GM12875 (cell line): ENCODE measurements at regions not wholly inside any gene's neighbourhood (a gene's known extent, or its start where the extent isn't known, plus 50 kb on each side); places are given as distances from the start of the nearest gene placed in this dataset.
"Not testable (repeated sequence)": the region's sequence is repeated elsewhere in the genome, so short reads cannot be mapped to it uniquely, and the experiment has no call there.

ENCODE experiments used
- H3K4me3 ChIP-seq: one replicate; pipeline ENCODE4 v1.5.1; 2011; ENCODE audit warnings: low read depth, low read length, control low read depth
- CTCF ChIP-seq: IDR thresholded peaks from 2 replicates; pipeline ENCODE4 v1.5.1; 2011; ENCODE audit warnings: low read depth, mild to moderate bottlenecking, control low read depth, inconsistent platforms, low read length, moderate library complexity, borderline replicate concordance; ENCODE audit not compliant: insufficient read depth

DNA sequence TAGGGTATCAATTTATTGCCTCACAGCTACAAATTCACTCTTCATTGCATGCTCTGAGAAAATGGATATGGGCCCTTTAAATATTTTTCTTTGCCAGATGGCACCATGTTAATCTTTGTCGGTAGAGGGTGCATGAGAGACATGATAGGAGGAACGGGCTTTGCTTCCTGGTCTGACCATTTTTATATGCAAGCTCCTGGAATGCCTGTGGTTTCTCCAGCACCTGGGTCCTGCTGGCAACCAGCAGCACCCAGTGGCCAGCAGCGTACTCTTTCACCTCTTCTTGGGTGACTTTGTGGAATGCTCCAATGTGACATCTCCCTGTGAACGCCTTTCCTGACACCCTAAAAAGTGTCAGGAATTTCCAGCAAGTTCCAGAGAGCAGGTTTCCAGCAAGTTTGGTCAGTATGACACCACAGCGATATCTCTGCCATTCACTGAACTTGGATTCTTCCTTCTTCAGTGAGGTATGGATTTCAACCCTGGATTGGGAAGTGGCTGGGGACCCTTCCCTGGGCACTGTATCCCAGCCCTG lies 140.3 kb upstream of the PGRMC2 start:
- no peak for TF ChIP-seq CTCF
- H3K4me3 ChIP-seq: no peak overlapping the region

DNA sequence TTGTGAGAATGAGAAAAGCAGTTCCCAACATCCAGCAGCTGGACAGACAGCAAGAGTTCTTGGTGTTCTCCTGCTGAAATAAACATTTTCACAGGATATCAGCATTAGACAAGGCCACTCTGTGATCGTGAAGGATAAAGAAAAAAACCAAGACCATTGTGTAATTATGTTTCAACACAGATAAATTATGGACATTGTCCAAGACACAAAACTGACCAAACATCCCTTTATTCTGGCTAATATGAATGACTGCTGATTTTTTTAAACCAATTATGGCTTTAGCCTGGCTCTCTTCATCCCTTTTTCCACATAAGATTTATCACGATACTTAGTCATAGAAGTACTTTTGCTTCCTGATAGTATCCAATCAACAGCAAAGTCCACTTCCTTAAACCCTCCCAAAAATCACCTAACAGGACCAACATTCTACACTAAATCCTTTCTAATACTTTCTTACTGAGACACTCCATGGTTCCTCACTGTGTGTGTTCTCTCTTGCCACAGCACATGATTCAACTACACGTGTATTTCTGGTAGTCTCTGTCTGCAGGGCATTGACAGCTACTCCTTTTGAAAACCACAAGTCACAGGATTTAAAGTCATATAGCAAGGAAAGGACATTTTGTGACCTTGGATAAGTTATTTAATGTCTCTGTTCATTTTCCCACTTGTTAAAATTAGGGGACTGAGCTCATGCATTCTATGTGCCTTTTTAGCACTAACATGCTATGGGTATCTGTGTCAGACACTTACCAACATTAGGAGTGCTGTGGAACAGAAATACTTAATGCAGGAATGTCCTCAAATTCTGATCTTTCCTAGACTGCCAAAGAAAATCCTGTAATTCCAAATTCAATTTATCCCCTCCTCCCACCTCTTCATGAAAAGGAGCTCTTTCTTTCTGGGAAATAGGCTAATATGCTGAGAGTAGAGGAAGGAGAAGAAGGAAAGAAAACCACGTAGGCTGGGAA lies 137.2 kb upstream of the PGRMC2 start:
- no peak for TF ChIP-seq CTCF
- H3K4me3 ChIP-seq: no peak overlapping the region

GRCh38 chr4:128422296-128422695 lies 134.7 kb upstream of the PGRMC2 start:
- H3K4me3 ChIP-seq: not testable (repeated sequence)

GRCh38 chr4:128416921-128417320 lies 129.3 kb upstream of the PGRMC2 start:
- TF ChIP-seq CTCF: no peak
- H3K4me3 ChIP-seq: no peak overlapping the region

DNA sequence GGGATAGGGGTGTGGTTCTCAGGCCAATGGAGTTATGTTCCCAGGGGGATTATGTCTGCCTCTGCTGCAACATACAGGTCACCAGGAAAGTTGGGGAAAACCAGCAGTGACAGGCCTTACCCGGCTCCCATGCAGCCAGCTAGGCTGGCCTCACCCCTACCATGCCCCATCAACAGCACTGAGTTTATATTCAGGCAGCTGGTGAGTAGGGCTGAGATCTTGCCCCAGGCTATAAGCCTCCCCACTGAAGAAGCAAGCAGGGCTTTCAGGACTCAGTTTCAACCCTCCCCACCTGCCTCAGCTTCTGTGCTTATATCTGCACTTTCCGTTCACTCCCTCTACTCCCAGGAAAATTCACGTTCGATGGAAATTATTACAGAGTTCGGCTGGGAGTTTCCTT lies 122.4 kb upstream of the PGRMC2 start:
- TF ChIP-seq CTCF: no peak
- no peak overlapping the region for H3K4me3 ChIP-seq

DNA sequence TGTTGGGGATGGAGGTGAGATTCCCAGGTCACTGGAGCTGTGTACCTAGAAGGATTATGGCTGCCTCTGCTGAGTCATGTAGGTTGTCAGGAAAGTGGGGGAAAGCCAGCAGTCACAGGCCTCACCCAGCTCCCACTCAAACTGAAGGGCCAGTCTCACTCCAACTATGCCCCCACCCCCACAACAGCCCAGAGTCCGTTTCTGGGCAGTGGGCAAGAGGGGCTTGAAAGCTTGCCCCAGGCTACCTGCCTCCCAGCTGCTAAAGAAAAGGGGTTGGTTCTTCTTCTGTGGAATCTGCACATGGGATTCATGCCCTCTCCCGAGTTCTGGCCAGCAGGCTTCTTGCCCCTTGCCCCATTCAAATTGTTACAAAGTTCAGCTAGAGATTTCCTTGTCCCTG lies 116.0 kb upstream of the PGRMC2 start:
- no peak for TF ChIP-seq CTCF
- H3K4me3 ChIP-seq: no peak overlapping the region

DNA sequence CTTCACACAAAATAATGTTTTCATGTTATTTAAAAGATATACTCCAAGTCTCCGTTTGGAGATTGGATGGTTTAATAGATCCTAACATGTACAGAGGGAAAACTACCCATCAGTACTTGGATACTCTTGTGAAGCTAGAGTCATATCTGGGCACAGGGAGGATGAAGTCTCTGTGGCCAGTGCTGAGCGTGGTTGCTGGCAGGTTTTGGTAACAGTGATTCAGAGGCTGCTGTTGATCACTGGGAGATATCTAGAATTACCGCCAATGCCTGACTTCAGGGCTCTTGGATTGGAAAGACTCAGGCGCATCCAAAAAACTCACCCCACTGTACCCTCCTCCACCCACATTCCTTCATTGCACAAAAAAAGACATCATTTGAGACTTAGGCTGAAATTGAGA lies 107.2 kb upstream of the PGRMC2 start:
- no peak for TF ChIP-seq CTCF
- no peak overlapping the region for H3K4me3 ChIP-seq
